ENCODE measurements at regions not wholly inside any gene's neighbourhood (a gene's known extent, or its start where the extent isn't known, plus 50 kb on each side); places are given as distances from the start of the nearest gene placed in this dataset.
A peak's percentile ranks its signal among the peaks of the same experiment; 100 is the strongest.
"Not testable (repeated sequence)": the region's sequence is repeated elsewhere in the genome, so short reads cannot be mapped to it uniquely, and the experiment has no call there.

- H3K4me1 ChIP-seq (ENCODE audit: control insufficient read depth in 2 of 2, insufficient read depth in 2 of 2, low read length in 2 of 2), result peaks cover 12 to 17% of the 10 kb centered on the region in 2 donors
- TF ChIP-seq EZH2 (IDR thresholded peaks at IDR 0.05; ENCODE audit: borderline replicate concordance, insufficient read depth, low read depth, low read length, poor library complexity, severe bottlenecking), result no peak
- TF ChIP-seq, protein P1, sequence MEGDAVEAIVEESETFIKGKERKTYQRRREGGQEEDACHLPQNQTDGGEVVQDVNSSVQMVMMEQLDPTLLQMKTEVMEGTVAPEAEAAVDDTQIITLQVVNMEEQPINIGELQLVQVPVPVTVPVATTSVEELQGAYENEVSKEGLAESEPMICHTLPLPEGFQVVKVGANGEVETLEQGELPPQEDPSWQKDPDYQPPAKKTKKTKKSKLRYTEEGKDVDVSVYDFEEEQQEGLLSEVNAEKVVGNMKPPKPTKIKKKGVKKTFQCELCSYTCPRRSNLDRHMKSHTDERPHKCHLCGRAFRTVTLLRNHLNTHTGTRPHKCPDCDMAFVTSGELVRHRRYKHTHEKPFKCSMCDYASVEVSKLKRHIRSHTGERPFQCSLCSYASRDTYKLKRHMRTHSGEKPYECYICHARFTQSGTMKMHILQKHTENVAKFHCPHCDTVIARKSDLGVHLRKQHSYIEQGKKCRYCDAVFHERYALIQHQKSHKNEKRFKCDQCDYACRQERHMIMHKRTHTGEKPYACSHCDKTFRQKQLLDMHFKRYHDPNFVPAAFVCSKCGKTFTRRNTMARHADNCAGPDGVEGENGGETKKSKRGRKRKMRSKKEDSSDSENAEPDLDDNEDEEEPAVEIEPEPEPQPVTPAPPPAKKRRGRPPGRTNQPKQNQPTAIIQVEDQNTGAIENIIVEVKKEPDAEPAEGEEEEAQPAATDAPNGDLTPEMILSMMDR (IDR thresholded peaks at IDR 0.05), result no peak
- no peaks in the 10 kb centered on the region for H3K79me2 ChIP-seq (ENCODE audit: control insufficient read depth, insufficient read depth, low read length)
- ChIA-PET POLR2A (no interaction called here), CTCF (no interaction called here)
- peaks cover 0 to 5% (median 0%) of the 10 kb centered on the region in 3 donors for H3K9me3 ChIP-seq (ENCODE audit: control extremely low read depth in 1 of 3, control insufficient read depth in 2 of 3, insufficient read depth in 1 of 3, low read length in 2 of 3)
- H3K4me3 Mint-ChIP-seq, result no peak overlapping the region
- H3K9me3 Mint-ChIP-seq (ENCODE audit: insufficient read depth), result peaks cover 4% of the 10 kb centered on the region
- no peak overlapping the region for H3K27ac Mint-ChIP-seq
- H3K27me3 Mint-ChIP-seq, result peaks cover 56% of the 10 kb centered on the region
- no peak for DNase-seq
- no peaks in the 10 kb centered on the region for H4K20me1 ChIP-seq (ENCODE audit: control insufficient read depth, insufficient read depth, low read length, poor library complexity, severe bottlenecking)
- no peaks in the 10 kb centered on the region for H3K36me3 ChIP-seq (replicated peaks in 1 of 2; ENCODE audit: control extremely low read depth in 1 of 2, control insufficient read depth in 1 of 2, extremely low read depth in 1 of 2, insufficient read depth in 2 of 2, low read length in 1 of 2)
- intact Hi-C loops (cut with micrococcal nuclease), result no loop called here
- peaks cover 8% of the 10 kb centered on the region for H3K4me1 Mint-ChIP-seq
- 85% methylated on average over 9 of the region's 9 CpGs for WGBS (ENCODE audit: insufficient coverage)
- H3K4me2 ChIP-seq (replicated peaks; ENCODE audit: low read depth, low read length, poor library complexity, severe bottlenecking), result no peak overlapping the region
- peaks cover 0 to 21% (median 9%) of the 10 kb centered on the region in 4 experiments for H3K27me3 ChIP-seq (replicated peaks in 1 of 4; ENCODE audit: control extremely low read depth in 1 of 4, control insufficient read depth in 3 of 4, insufficient read depth in 4 of 4, low read length in 3 of 4)
- H3K27ac ChIP-seq (ENCODE audit: low read length in 2 of 2), result no peak overlapping the region
- no peak overlapping the region for H3K9ac ChIP-seq (ENCODE audit: low read length)
- no peak overlapping the region for H2AFZ ChIP-seq (ENCODE audit: insufficient read depth, low read depth, low read length, poor library complexity, severe bottlenecking)
- ATAC-seq (ENCODE audit: low read depth), result no peak
- H3K4me3 ChIP-seq (ENCODE audit: control extremely low read depth in 1 of 5, extremely low read depth in 1 of 5, insufficient read depth in 1 of 5, low read depth in 2 of 5, low read length in 4 of 5), result no peak overlapping the region
Observed at GRCh38 chr2:742221-742620, 65.0 kb upstream of the TMEM18 start.

DNA sequence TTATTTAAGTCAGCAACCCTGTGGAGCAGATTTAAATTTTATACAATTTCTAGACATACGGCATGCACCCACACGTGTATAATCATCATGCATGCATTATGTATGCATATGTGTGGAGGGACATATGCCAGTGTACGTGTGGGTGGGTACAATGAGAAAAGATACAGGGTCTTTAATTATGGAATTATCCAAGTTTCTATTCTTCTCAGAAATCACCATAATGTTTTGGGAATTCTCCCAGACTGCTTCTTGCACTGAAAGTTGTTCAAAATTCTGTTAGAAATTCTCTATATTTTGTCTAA lies 63.9 kb upstream of the TMEM18 start:
- TF ChIP-seq, protein P1 (IDR thresholded peaks at IDR 0.05), result no peak
- no peak for TF ChIP-seq EZH2 (IDR thresholded peaks at IDR 0.05; ENCODE audit: borderline replicate concordance, insufficient read depth, low read depth, low read length, poor library complexity, severe bottlenecking)
- H3K4me2 ChIP-seq (replicated peaks; ENCODE audit: low read depth, low read length, poor library complexity, severe bottlenecking), result peak overlapping the region; percentile 68
- peaks cover 57% of the 10 kb centered on the region for H3K27me3 Mint-ChIP-seq
- H3K27ac ChIP-seq (ENCODE audit: low read length in 2 of 2), result no peak overlapping the region
- intact Hi-C loops (cut with micrococcal nuclease), result no loop called here
- no peak overlapping the region for H3K27ac Mint-ChIP-seq
- ChIA-PET POLR2A (no interaction called here), CTCF (no interaction called here)
- peaks cover 0 to 5% (median 0%) of the 10 kb centered on the region in 3 donors for H3K9me3 ChIP-seq (ENCODE audit: control extremely low read depth in 1 of 3, control insufficient read depth in 2 of 3, insufficient read depth in 1 of 3, low read length in 2 of 3)
- H3K4me3 Mint-ChIP-seq, result peak overlapping the region; percentile 84
- H3K9me3 Mint-ChIP-seq (ENCODE audit: insufficient read depth), result peaks cover 4% of the 10 kb centered on the region
- H3K4me3 ChIP-seq (ENCODE audit: control extremely low read depth in 1 of 5, extremely low read depth in 1 of 5, insufficient read depth in 1 of 5, low read depth in 2 of 5, low read length in 4 of 5), result no peak overlapping the region
- H3K79me2 ChIP-seq (ENCODE audit: control insufficient read depth, insufficient read depth, low read length), result no peaks in the 10 kb centered on the region
- DNase-seq, result no peak
- no peak overlapping the region for H2AFZ ChIP-seq (ENCODE audit: insufficient read depth, low read depth, low read length, poor library complexity, severe bottlenecking)
- no peak overlapping the region for H3K9ac ChIP-seq (ENCODE audit: low read length)
- H3K27me3 ChIP-seq (replicated peaks in 1 of 4; ENCODE audit: control extremely low read depth in 1 of 4, control insufficient read depth in 3 of 4, insufficient read depth in 4 of 4, low read length in 3 of 4), result peaks cover 0 to 23% (median 9%) of the 10 kb centered on the region in 4 experiments
- WGBS (ENCODE audit: insufficient coverage), result no CpG with 5 or more reads among the region's 3 CpGs
- no peak for ATAC-seq (ENCODE audit: low read depth)
- H3K4me1 ChIP-seq (ENCODE audit: control insufficient read depth in 2 of 2, insufficient read depth in 2 of 2, low read length in 2 of 2), result peaks cover 12 to 17% of the 10 kb centered on the region in 2 donors
- no peaks in the 10 kb centered on the region for H4K20me1 ChIP-seq (ENCODE audit: control insufficient read depth, insufficient read depth, low read length, poor library complexity, severe bottlenecking)
- no peaks in the 10 kb centered on the region for H3K36me3 ChIP-seq (replicated peaks in 1 of 2; ENCODE audit: control extremely low read depth in 1 of 2, control insufficient read depth in 1 of 2, extremely low read depth in 1 of 2, insufficient read depth in 2 of 2, low read length in 1 of 2)
- H3K4me1 Mint-ChIP-seq, result peaks cover 8% of the 10 kb centered on the region

DNA sequence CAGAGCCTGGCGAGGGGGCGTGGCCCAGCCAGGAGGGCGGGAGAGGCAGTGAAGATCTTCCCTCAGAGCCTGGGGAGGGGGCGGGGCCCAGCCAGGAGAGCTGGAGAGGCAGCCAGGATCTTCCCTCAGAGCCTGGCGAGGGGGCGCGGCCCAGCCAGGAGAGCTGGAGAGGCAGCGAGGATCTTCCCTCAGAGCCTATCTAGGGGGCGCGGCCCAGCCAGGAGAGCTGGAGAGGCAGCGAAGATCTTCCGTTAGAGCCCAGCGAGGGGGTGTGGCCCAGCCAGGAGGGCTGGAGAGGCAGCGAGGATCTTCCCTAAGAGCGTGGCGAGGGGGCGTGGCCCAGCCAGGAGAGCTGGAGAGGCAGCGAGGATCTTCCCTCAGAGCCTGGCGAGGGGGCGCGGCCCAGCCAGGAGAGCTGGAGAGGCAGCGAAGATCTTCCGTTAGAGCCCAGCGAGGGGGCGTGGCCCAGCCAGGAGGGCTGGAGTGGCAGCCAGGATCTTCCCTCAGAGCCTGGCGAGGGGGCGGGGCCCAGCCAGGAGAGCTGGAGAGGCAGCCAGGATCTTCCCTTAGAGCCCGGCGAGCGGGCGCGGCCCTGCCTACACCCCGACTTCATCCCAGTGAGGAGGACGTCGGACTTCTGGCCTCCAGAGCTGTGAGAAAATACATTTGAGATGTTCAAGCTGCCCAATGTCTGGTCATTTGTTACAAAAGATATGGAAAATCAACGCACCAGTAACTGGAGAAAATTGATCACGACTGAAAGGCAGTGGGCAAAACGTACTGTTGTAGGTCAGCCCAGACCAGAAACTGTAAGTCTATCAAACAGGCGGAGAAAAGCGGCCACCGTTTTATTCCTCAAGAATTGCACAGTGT lies 63.4 kb upstream of the TMEM18 start:
- Histone ChIP-seq H3K4me3 (ENCODE audit: control extremely low read depth in 1 of 5, extremely low read depth in 1 of 5, insufficient read depth in 1 of 5, low read depth in 2 of 5, low read length in 4 of 5) (peak overlapping the region in 4 of 5 experiments; percentile 34 to 67 (median 56)), H3K4me2 (replicated peaks; ENCODE audit: low read depth, low read length, poor library complexity, severe bottlenecking) (peak overlapping the region; percentile 68), H3K4me1 (ENCODE audit: control insufficient read depth in 2 of 2, insufficient read depth in 2 of 2, low read length in 2 of 2) (peaks cover 12 to 17% of the 10 kb centered on the region in 2 donors), H3K27me3 (replicated peaks in 1 of 4; ENCODE audit: control extremely low read depth in 1 of 4, control insufficient read depth in 3 of 4, insufficient read depth in 4 of 4, low read length in 3 of 4) (peaks cover 0 to 23% (median 9%) of the 10 kb centered on the region in 4 experiments), H3K9ac (ENCODE audit: low read length) (peak overlapping the region; percentile 50), H2AFZ (ENCODE audit: insufficient read depth, low read depth, low read length, poor library complexity, severe bottlenecking) (peak overlapping the region; percentile 80)
- H3K79me2 ChIP-seq (ENCODE audit: control insufficient read depth, insufficient read depth, low read length); H3K9me3 ChIP-seq (ENCODE audit: control extremely low read depth in 1 of 3, control insufficient read depth in 2 of 3, insufficient read depth in 1 of 3, low read length in 2 of 3); POLR2A ChIA-PET; H3K27ac Mint-ChIP-seq; intact Hi-C loops (cut with micrococcal nuclease); ATAC-seq (ENCODE audit: low read depth); H3K9me3 Mint-ChIP-seq (ENCODE audit: insufficient read depth); H4K20me1 ChIP-seq (ENCODE audit: control insufficient read depth, insufficient read depth, low read length, poor library complexity, severe bottlenecking); CTCF ChIA-PET; H3K36me3 ChIP-seq (replicated peaks in 1 of 2; ENCODE audit: control extremely low read depth in 1 of 2, control insufficient read depth in 1 of 2, extremely low read depth in 1 of 2, insufficient read depth in 2 of 2, low read length in 1 of 2); H3K4me1 Mint-ChIP-seq; H3K27ac ChIP-seq (ENCODE audit: low read length in 2 of 2): not testable (repeated sequence)
- peak; percentile 73 for DNase-seq
- H3K27me3 Mint-ChIP-seq, result peaks cover 59% of the 10 kb centered on the region
- WGBS (ENCODE audit: insufficient coverage), result 11% methylated on average over 37 of the region's 41 CpGs
- H3K4me3 Mint-ChIP-seq, result peak overlapping the region; percentile 84
